ENCODE measurements at regions not wholly inside any gene's neighbourhood (a gene's known extent, or its start where the extent isn't known, plus 50 kb on each side); places are given as distances from the start of the nearest gene placed in this dataset.

DNA sequence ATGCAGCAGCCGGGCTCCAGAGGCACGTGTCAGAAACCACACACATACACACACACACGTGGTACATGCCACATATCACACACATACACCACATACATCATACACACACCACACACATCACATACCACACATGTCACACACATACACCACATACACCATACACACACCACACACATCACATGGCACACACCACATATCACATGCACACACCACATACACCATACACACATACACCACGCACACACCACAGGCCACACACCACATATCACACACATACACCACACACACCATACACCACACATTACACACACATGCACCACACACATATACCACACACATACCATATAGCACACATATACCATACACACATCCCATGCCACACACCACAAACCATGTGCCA is 97.5 kb upstream of the PRR5 start:
- TF ChIP-seq JUND (IDR thresholded peaks at IDR 0.05; ENCODE audit: low read depth) = no peak
- no peak for DNase-seq (ENCODE audit: low read depth in 1 of 2, low spot score in 1 of 2)
- in situ Hi-C loops (cut with HindIII; ENCODE audit: low pct_unique_long_range_greater_than_20kb, low sequenced_read_pairs) = no loop called here

DNA sequence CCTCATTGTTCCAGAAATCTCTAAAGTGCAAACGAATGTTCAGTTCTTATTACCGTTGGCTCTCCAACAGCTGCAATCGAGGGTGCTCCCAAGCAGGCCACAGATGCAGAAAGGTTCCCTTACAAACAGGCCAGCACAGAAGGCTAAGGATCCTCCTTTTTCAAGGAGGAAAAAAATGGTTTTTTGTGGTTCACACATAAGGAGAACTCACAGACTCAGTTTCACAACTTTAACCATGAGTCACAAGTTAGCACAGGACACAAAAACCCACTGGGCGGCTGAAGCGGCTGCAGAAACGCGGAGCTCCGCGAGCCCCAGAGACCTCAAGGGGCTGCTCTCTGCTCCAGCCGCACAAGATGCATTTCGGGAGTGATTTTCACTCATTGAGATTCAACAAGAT is 98.2 kb upstream of the PRR5 start:
- no peak for DNase-seq (ENCODE audit: low read depth in 1 of 2, low spot score in 1 of 2)
- in situ Hi-C loops (cut with HindIII; ENCODE audit: low pct_unique_long_range_greater_than_20kb, low sequenced_read_pairs) = no loop called here
- TF ChIP-seq JUND (IDR thresholded peaks at IDR 0.05; ENCODE audit: low read depth) = no peak

DNA sequence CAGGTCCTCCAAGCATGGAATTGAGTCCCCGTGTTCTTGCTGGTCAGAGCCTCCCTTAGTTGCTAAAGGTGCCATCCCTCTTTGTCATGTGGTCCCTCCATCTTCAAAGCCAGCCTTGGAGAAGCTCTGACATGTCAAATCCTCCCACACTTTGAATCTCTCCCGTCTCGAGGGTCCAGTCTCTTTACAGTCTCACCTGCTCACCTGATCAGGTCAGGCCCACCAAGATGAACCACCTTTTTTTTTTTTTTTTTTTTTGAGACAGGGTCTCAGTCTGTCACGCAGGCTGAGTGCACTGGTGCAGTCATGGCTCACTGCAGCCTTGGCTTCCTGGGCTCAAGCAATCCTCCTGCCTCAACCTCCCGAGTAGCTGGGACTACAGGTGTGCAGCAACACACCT is 100.3 kb upstream of the PRR5 start:
- TF ChIP-seq JUND (IDR thresholded peaks at IDR 0.05; ENCODE audit: low read depth) = no peak
- in situ Hi-C loops (cut with HindIII; ENCODE audit: low pct_unique_long_range_greater_than_20kb, low sequenced_read_pairs) = no loop called here
- DNase-seq (ENCODE audit: low read depth in 1 of 2, low spot score in 1 of 2) = no peak

DNA sequence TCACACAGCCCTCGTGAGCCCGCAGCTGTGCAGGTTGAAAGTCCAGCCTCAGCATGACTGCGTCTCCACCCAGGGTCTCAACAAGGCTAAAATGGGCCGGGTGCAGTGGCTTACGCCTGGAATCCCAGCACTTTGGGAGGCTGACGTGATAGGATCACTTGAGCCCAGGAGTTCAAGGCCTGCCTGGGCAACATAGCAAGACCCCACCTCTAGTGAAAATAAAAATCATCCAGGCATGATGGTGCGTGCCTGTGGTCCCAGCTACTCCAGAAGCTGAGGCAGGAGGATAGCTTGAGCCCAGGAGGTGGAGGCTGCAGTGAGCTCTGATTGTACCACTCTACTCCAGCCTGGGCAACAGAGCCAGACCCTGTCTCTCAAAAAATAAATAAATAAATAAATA is 100.8 kb upstream of the PRR5 start:
- in situ Hi-C loops (cut with HindIII; ENCODE audit: low pct_unique_long_range_greater_than_20kb, low sequenced_read_pairs) = no loop called here
- no peak for TF ChIP-seq JUND (IDR thresholded peaks at IDR 0.05; ENCODE audit: low read depth)
- no peak for DNase-seq (ENCODE audit: low read depth in 1 of 2, low spot score in 1 of 2)

DNA sequence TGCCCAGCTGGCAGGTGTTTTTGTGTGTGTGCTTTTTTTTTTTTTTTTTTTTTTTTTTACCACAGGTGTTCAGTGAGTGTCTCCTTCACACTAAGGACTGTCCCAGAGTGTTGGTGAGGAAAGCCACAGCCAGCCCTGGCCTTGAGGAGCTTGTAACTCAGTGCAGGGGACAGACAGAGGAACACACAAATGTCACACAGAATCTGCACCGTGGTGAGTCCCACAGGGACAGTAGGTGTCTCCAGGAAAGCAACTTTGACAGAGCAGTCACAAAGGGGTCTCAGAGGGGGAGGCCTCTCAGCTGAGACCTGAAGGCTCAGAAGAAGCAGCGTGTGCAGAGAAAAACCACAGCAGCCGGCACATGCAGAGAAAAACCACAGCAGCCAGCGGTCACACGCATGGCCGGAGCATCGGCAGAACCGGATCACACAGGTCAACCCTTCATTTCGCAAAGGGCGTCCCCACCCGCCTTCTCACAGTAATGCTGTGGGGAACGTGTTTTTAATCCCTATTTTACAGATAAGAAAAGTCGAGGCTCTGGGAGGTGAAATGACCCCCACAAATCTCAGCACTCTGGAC is 101.7 kb upstream of the PRR5 start:
- no peak for TF ChIP-seq JUND (IDR thresholded peaks at IDR 0.05; ENCODE audit: low read depth)
- no peak for DNase-seq (ENCODE audit: low read depth in 1 of 2, low spot score in 1 of 2)
- in situ Hi-C loops (cut with HindIII; ENCODE audit: low pct_unique_long_range_greater_than_20kb, low sequenced_read_pairs) = no loop called here

DNA sequence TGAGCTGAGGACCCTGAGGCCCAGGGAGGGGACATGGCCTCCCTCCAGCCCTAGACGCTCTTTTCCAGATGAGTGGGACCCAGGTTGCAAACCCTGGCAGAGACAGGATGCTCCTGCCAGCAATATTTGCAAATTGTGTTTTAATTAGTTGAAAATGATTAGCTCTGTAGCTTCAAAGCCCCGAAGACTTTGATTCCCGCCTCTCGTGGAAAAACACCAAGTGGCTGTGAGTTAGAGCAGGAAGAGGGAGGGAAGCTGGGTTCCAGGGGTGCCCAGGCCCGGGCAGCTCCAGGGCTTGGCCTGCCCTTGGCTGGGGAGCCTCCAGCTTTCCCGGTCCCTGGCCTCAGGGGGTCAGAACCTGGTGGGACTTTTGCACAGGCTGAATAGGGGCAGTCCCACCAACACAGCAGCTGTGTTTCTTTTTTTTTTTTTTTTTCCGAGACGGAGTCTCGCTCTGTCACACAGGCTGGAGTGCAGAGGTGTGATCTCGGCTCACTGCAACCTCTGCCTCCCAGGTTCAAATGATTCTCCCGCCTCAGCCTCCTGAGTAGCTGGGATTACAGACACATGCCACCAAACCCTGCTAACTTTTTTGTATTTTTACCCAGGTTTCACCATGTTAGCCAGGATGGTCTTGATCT is 101.6 kb upstream of the RTL6 start:
- in situ Hi-C loops (cut with HindIII; ENCODE audit: low pct_unique_long_range_greater_than_20kb, low sequenced_read_pairs) = no loop called here
- TF ChIP-seq JUND (IDR thresholded peaks at IDR 0.05; ENCODE audit: low read depth) = no peak
- no peak for DNase-seq (ENCODE audit: low read depth in 1 of 2, low spot score in 1 of 2)

DNA sequence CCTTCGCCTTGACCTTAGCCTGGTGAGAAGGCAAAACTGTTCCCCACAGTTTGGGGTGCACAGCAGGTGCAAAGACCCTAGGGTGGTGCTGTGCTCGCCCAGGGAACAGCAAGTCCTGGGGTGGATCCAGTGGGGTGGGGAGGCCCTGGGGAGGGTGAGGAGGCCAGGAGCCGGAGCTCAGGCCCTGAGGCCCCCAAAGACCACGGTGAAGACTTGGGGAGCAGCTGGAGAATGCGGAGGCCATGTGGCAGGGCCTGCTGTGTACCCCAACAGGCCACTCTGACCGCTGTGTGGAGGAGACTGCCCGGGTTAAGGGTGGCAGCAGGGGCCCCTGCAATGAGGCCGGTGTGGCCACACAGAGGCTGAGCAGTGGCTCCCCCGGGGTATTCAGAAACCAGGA is 101.1 kb upstream of the RTL6 start:
- no peak for TF ChIP-seq JUND (IDR thresholded peaks at IDR 0.05; ENCODE audit: low read depth)
- in situ Hi-C loops (cut with HindIII; ENCODE audit: low pct_unique_long_range_greater_than_20kb, low sequenced_read_pairs) = no loop called here
- no peak for DNase-seq (ENCODE audit: low read depth in 1 of 2, low spot score in 1 of 2)

DNA sequence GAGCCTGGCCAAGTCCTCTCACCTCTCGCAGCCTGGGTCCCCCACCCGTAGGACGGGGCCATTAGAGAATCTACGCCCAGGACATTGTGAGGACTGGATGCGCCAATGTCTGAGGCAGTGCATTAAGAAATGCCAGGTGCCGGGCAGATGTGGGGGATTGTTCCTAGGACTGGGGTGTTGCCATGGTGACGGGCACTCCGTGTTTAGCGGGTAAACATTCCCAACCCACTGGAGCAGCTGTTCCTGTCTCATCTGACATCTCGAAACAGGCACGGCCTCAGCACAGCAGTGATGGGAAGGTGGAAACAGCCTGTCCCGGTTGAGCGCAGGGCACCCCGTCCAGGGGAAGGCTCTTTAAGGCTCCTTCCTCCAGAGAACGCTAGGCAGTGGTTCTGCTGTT is 99.6 kb upstream of the RTL6 start:
- no peak for DNase-seq (ENCODE audit: low read depth in 1 of 2, low spot score in 1 of 2)
- TF ChIP-seq JUND (IDR thresholded peaks at IDR 0.05; ENCODE audit: low read depth) = no peak
- in situ Hi-C loops (cut with HindIII; ENCODE audit: low pct_unique_long_range_greater_than_20kb, low sequenced_read_pairs) = no loop called here

DNA sequence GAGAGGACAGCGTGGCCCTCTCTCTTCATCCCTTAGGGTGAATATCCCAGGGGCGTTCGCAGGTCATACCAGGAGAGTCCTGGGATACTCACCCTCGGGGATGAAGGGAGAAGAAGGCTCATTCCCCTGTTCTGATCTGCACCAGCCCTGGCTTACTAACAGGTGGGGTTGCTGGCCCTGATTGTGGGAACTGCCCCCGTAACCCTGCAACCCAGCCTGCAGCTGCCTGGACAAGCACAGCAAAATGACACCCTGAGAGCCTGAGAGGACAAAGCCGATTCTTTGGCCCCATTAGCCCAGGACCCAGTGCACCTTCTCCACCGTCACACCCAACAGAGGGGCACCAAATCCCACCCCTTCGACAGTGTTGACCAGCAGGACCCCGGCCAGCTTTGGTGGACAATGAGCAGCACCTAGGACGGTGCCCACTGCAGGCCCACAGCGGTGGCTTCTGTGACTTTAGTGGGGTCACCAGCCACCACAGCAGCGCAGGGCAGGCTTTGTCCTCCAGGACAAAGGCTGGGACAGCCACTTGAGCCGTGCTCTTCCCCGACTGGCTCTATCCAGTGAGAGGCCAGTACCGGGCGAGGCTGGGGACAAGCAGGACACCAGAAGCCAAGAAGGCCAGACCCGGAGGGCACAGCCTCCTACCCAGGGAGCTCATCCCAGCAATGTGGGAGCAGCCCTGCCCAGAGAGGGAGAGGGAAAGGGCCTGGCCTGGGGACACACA is 98.5 kb upstream of the RTL6 start:
- no peak for TF ChIP-seq JUND (IDR thresholded peaks at IDR 0.05; ENCODE audit: low read depth)
- in situ Hi-C loops (cut with HindIII; ENCODE audit: low pct_unique_long_range_greater_than_20kb, low sequenced_read_pairs) = no loop called here
- no peak for DNase-seq (ENCODE audit: low read depth in 1 of 2, low spot score in 1 of 2)

DNA sequence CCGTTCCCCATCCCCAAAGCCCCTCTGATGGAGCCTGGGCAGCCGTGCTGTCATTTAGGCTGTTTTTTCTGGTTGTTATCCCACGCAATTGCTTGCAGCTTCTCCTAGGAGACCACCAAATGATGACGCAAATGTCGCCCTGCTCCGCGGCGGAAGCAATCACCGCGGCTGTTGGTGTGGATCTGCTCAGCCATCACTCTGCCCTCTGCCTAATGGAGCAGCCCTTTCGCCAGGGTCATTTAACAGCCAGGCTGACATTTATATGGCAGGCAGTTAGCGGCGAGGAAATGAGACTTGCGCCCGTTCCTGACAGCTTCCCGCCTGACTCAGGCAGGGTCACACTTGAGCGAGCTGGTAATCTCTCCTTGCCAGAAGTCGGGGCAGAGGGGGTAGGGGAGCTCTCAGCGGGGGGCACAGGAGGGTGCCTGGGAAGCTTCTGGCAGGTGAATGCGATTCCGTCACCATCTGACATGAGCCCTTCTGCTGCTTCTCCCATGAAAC is 97.9 kb upstream of the RTL6 start:
- no peak for TF ChIP-seq JUND (IDR thresholded peaks at IDR 0.05; ENCODE audit: low read depth)
- no peak for DNase-seq (ENCODE audit: low read depth in 1 of 2, low spot score in 1 of 2)
- in situ Hi-C loops (cut with HindIII; ENCODE audit: low pct_unique_long_range_greater_than_20kb, low sequenced_read_pairs) = no loop called here

DNA sequence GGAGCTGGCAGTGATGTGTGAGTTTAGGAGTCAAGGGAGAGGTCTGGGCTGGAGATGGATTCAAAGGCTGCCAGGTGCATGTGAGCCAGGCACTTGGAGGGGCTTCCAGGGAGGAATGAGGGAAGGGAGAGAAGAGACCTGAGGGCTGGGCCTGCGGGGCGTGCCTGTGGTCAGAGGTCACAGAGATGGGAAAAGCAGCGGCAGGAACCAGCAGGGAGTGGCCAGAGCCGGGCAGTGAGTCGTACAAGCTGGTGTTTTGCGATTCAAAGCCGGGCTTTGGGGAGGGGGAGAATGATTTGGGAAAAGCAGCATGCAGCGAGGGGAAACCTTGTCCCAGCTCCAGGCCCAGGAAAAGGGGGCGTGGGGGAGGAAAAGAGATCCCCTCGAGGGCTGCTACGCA is 96.9 kb upstream of the RTL6 start:
- no peak for TF ChIP-seq JUND (IDR thresholded peaks at IDR 0.05; ENCODE audit: low read depth)
- DNase-seq (ENCODE audit: low read depth in 1 of 2, low spot score in 1 of 2) = no peak
- in situ Hi-C loops (cut with HindIII; ENCODE audit: low pct_unique_long_range_greater_than_20kb, low sequenced_read_pairs) = no loop called here

DNA sequence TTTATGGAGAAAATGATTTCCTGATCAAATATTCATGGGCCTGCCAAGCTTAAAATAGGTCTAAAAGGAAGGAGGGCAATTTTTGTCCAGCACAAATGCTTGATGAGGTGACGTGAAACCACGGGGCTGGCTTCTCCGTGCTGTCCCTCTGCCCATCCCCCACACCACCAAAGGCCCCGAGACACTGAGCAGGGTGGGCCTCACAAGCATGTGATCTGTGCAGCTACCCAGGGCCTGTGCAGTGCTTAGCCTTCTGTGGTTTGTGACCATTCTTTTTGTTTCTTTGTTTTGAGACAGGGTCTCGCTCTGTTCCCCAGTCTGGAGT is 94.8 kb upstream of the RTL6 start:
- no peak for DNase-seq (ENCODE audit: low read depth in 1 of 2, low spot score in 1 of 2)
- in situ Hi-C loops (cut with HindIII; ENCODE audit: low pct_unique_long_range_greater_than_20kb, low sequenced_read_pairs) = no loop called here
- no peak for TF ChIP-seq JUND (IDR thresholded peaks at IDR 0.05; ENCODE audit: low read depth)

DNA sequence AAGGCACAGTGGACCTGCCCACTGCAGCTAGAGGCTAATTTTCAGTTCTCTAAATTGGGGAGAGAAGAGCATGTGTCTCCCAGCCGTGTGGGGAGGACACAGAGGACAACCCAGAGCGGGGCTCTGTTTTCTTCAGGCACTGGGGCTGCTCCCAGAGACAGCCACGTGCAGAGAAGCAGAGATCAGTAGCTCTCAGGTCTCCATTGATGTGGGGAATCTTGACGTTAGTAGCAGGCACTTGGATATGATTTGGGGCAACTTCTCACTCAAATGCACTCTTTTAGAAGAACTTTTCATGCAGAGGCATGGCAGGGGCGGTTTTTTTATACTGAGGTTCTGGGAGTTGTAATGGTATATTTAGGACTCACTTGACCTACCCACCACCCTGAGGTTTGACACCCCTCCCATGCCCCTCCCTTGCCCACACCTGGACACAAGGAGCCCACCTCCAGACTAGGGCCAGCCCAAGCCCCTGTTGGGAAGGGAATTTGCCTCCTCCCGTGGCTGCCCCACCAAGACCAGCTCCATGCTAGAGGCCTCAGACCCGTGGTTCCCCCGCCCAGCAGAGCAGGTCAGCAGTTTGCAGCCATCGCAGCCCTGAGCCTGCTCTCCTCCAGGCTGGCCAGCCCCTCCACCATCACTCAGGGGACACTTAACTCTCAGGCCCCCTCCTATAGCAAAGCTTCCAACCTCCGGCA is 94.2 kb upstream of the RTL6 start:
- TF ChIP-seq JUND (IDR thresholded peaks at IDR 0.05; ENCODE audit: low read depth) = no peak
- in situ Hi-C loops (cut with HindIII; ENCODE audit: low pct_unique_long_range_greater_than_20kb, low sequenced_read_pairs) = no loop called here
- no peak for DNase-seq (ENCODE audit: low read depth in 1 of 2, low spot score in 1 of 2)
